Epidermal melanocyte (primary cell): ENCODE measurements at regions not wholly inside any gene's neighbourhood (a gene's known extent, or its start where the extent isn't known, plus 50 kb on each side); places are given as distances from the start of the nearest gene placed in this dataset.
A peak's percentile ranks its signal among the peaks of the same experiment; 100 is the strongest.
"Not testable (repeated sequence)": the region's sequence is repeated elsewhere in the genome, so short reads cannot be mapped to it uniquely, and the experiment has no call there.

Source experiments
- DNase-seq: peaks from one replicate; pipeline ENCODE4 v3.0.0; 2011; ENCODE audit warnings: low spot score; ENCODE audit not compliant: insufficient read length

DNA sequence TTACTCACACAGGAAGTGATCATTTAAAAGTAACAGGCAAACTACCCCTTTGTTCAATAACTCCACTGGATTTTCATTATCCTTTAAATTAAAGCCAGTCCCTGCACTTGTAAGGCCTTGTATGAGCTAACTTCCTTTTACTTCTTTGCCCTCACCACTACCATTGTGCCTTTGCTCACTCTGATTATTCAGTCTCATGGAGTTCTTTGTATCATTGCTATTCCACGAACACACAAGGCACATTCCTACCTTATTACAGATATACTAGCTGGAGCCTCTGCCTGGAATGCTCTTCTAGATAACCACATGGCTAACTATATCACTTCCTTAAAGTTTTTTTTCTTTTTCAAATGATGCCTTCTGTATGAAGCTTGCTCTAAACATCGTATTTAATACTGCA is 748.6 kb upstream of the HS3ST5 start:
- DNase-seq, result no peak

DNA sequence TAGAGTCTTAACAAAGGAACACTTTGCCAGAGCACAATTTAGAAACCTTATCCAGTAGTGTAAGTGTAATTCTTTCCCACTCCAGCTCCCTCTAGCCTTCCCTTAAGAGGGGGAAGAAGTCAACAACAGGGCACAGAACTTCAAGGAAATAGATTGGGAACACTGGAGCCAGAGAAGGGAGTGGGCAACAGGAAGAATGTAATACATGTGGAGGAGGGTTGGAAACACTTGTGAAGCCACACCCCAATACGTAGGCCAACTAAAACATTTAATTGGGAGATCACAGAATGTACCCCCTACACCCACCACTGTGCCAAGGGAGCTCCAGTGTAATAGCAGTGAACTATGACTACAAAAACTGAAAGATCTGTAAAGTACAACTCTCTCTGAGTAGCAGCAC is 735.7 kb upstream of the HS3ST5 start:
- no peak for DNase-seq

DNA sequence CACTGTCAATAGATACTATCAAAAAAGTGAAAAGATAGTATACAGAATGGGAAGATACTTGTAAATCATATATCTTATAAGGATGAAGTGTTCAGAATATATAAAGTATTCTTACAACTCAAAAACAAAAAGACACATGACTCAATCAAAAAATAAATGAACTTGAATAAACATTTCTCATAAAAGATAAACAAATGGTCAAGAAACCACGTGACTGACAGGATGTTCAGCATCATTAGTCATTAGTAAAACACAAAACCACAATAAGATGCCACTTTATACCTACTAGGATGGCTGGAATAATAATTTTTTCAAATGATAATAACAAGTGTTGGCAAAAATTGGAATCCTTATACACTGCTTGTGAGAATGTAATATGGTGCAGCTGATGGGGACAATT is 729.1 kb upstream of the HS3ST5 start:
- DNase-seq, result no peak

DNA sequence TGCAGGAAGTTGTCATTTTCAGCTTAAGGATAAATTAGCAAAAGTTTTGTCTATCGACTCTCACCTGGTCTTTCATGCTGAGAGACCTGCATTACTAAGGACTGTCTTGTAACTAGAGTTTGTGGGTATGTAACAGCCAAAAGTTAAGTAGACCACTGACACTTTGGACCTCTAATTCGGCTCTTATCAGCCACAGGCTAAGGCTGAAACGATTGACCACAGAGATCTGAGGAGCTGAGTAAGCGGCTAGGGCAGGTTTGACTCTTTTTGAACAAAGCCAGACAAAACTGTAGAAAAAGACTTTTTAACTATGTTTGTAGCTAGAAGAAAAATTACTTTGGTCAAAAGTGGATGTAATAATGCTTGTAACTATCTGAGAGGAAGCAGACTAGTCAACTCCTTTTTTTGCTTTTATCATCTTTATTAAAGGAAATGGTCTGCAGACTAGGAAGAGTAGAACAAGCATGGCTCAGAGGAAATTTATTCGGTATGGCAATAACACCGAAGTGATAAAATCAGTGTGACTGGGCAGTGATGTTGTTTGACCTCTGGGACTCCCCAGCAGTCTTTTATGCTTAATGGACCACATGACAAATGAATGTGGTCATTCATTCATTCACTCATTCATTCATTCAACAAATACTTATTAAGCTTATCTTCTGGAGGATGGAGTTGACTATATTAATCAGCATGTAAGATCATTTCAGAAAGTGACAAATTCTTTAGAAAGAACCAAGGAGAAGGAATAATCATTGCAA is 725.0 kb upstream of the HS3ST5 start:
- DNase-seq, result no peak

DNA sequence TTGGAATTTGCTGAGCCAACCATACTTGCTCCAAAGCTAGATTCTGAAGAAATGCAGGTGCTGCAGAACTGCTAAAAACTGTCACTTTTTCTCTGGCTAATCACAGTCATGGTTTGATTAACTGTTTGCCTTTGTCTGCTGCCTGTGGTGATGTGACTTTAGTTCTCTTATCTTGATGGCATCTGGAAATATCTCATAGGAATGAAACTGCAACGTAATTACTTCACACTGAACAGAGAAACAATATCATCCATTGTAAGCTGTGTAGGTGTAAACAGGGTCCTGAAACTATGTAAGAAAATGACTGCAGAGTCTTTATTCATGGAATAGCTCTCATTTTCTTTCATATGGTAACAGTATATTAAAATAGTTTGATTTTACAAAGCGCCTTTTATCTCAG is 721.9 kb upstream of the HS3ST5 start:
- DNase-seq, result no peak

DNA sequence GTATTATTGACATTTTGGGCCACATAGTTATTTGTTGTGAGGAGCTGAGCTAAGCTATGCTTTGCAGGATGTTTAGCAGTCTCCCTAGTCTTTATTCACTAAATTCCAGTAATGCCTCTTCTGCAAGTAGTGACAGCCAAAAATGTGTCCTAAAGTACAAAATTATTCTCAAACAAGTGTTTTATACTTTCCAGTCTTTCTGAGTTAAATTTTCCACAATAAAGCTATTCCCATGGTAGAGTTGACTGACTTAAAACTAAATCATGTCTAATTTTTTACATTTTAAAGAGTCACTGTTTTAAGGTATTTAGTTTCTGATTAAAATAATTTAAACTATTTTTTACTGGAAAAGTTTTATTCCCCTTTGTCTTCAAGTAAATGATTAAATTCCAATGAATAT is 717.8 kb upstream of the HS3ST5 start:
- DNase-seq, result peak; percentile 13

DNA sequence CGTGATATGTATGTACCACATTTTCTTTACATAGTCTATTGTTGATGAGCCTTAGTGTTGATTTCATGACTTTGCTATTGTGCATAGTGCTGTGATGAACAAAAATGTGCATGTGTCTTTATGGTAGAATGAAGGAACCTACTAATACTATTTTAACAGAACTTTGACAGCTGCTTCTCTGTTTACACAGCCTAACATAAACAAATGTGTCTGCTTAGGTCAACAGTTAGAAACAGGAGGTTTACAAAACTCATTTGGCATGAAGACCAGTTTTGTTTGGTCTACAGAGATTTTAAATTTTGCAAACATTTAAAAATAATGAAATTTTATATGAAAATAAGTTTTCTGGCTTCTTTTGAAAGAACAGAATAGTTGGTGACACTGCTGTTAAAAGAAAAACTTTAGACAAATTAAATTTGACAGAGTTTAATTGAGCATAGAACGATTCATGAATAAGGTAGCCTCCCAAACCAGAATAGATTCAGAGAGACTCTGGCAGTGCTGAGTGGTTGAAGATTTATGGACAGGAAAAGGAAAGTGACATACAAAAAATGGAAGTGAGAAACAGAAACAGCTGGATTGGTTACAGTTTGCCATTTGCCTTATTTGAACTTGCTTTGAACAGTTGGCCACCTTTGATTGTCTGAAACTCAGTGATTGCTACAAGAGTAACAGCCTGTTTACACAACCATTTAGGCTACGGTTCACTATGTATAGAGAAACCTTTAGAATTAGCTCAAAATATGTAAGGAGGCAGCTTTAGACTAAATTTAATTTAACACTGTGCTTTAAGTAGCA is 715.8 kb upstream of the HS3ST5 start:
- no peak for DNase-seq

DNA sequence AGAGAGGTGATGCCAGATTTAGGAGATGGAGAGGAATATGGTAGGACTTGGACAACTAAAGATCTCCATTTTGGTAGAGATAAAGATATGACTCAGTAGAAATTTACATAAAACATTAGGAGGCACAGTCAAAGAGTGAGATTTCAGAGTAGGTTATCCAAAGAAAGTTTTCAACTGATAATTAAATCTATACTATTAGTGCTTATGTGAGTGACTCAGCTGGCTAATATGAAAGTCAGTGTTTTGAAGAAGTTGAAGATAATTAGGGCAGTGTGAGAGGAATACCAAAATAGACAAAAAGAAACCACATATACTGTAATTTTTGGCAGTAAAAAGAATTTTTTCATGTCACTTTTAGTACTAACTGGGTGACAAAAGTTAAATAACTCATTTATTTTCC is 712.8 kb upstream of the HS3ST5 start:
- DNase-seq, result no peak

DNA sequence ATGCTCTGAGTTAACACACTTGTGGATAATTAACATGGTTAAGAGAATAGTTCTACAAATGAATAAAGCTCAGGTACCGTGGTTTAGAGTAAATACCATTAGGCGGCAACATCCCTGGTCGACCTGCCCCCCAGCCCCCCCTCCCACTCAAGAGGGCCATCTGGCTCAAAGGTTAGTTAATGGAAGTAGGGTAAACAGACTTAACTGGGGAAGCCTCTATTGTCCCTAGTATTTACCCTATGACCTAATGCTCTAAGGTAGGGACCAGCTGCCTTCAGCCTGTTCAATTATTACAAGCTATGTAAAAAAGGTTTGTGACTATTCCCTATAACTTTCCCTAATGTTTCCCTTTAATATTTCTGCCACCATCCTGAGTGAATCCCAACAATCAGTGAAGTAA is 711.4 kb upstream of the HS3ST5 start:
- not testable (repeated sequence) for DNase-seq

DNA sequence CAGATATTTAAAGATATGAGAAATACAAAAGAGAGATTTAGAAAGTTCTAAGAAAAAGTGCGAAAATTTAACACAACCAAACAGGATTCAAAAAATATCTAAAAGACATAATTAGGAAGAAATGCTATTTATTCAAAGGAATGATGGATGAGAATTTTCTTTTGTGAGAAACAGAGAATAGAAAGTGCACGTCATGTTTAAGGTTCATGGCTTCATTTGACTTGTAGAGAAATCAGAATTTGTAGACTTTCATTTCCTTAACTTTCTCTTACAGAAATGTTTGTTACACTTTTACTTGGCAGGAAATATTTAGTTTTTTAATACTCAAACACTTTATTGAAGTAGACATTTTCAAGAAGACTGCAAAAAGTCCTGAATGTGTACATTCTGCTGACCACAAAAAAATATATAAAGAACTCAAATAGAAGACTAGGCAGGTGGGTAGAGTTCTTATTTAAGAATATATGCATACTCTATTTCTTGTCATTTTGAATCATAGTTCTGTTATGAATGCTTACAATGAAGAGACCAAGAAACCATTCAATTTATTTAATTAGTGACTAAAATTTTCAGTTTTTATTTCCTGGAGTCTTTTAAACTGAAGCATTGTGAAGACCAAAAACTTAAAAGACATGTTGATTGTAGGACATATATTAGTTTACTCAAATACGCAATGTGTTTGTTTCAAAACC is 710.5 kb upstream of the HS3ST5 start:
- DNase-seq, result no peak

DNA sequence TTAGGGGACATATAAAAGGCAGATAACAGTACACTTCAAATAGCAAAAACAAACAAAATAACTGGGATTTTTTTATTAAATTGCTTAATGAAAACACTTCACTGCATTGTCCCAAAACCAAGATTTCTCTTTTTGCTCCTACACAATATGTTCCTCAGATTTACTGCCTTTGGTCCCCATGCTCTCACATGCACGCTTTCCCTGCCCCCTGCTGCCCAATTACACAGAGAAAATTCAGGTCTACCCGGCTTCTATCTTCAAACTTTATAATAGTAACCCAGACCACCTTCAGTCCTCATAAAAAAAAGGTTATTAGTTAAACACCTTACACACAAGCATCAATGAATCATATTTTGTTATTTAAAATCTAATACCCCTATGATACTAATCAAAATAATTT is 673.8 kb upstream of the HS3ST5 start:
- DNase-seq, result no peak

DNA sequence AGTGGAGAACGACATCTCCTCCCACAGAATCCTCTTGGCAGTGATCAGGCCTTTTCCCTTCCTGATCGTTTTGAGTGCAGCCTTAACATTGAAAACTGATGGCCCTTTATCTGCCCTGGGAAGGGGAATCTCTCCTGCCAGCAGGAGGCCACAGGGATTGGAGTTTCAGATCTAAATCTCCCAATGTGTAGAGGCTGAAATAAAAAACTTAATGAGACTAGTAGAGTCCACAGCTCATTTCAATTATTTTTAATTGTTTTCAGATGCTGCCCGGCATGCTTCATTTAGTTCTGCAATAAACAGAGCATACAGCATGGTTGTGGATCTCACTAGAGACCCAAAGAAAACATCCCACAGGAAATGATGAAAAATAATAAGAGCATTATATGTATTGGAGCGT is 662.2 kb upstream of the HS3ST5 start:
- no peak for DNase-seq

DNA sequence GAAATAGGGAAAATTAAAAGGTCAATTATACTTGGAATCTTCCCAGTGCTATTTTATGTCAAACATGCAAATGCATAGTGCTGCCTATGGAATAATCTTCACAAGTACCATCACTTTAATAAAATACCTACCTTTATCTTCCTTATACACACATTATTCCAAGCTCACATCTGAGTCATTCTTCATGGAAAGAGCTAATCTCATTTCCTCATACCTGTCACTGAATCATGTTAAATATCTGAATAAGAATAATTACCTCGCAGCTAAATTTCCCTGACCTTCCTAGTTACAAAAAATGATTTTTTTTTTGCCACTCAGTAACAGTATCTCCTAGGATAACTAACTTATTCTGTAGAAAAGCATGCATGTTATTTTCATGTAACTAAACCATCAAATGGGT is 661.4 kb upstream of the HS3ST5 start:
- no peak for DNase-seq

DNA sequence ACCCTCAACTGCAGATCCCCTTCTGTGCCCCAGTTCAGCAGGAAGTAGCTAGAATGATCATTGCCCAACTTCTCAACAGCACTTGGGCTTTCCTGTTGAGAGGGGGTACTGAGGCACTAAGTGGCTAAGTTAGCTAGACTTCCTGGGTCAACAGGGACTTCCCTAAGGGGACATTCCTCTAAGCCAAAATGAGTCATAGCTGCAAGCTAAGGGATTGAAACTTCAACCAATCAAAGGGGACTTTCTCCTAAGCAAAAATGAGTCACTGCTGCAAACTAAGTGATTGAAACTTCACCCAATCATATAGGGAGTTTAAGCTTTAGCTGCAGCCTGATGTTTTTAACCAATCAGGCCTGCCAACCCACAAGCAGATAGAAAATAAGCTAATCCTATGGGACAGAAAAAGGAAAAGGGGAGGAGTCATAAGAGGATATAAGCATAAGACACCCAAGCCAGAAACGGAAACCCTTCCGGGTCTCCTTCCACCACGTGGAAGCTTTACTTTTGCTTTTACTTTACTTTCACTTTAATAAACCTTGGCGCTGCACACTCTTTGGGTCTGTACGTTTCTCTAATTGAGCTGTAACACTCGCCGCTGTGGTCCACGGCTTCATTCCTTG is 659.0 kb upstream of the HS3ST5 start:
- no peak for DNase-seq

DNA sequence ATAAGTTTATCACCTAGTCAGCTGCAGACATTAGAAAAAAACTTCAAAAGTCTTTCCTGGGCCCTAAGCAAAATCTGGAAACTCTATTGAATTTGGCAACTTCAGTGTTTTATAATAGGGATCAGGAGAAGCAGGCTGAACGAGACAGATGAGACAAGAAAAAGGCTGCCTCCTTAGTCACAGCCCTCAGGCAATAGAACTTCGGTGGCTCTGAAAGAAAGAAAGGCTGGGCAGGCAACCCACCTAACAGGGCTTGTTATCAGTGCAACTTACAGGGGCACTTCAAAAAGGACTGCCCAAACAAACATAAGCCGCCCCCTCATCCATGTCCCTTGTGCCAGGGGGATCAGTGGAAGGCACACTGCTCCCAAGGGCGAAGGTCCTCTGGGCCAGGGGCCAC is 657.9 kb upstream of the HS3ST5 start:
- no peak for DNase-seq

DNA sequence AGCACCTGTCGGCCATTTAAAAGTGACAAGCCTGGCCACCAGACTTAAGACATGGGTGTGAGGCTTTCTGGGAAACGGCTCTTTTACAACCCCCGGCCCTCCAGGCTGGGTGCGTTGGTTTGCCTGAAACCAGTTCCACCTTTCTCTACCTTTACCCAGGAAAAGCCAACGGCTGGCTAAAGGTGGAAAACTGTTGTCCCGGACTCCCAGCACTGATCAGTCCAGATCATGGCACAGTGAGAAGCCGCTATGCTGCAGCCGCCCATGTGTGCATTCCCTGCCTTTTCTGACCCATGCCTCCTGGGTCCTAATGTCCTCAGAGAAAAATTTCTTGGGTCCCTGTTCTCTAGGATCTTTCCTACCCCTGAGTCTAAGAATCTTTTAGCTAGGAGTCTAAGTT is 655.7 kb upstream of the HS3ST5 start:
- no peak for DNase-seq

DNA sequence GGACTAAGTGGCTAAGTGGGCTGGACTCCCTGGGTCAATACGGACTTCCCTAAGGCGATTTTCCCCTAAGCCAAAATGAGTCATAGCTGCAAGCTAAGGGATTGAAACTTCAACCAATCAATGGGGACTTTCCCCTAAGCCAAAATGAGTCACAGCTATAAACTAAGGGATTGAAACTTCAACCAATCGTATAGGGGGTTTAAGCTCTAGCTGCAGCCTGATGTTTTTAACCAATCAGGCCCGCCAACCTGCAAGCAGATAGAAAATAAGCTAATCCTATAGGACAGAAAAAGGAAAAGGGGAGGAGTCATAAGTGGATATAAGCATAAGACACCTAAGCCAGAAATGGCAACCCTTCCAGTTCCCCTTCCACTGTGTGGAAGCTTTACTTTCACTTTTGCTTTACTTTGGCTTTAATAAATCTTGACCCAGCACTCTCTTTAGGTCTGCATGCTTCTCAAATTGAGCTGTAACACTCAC is 655.0 kb upstream of the HS3ST5 start:
- DNase-seq, result no peak

DNA sequence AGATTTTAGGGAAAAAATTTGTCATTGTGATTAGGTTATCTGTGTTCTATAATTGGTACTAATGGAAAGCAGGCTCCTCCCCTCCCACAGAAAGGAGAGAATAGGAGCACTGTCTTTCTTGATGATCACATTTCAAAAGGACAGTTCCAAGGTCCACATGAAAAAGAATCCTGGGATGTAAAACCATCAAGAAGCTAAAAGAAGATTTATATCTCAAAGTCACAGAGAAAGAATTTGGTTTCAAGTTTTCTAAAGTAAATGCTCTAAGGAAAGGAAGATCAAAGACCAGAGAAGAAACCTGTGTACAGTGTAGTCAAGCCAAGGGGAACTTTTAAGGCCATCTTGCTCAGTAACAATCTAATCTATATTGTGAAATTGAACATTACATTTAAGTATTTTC is 652.7 kb upstream of the HS3ST5 start:
- DNase-seq, result no peak

DNA sequence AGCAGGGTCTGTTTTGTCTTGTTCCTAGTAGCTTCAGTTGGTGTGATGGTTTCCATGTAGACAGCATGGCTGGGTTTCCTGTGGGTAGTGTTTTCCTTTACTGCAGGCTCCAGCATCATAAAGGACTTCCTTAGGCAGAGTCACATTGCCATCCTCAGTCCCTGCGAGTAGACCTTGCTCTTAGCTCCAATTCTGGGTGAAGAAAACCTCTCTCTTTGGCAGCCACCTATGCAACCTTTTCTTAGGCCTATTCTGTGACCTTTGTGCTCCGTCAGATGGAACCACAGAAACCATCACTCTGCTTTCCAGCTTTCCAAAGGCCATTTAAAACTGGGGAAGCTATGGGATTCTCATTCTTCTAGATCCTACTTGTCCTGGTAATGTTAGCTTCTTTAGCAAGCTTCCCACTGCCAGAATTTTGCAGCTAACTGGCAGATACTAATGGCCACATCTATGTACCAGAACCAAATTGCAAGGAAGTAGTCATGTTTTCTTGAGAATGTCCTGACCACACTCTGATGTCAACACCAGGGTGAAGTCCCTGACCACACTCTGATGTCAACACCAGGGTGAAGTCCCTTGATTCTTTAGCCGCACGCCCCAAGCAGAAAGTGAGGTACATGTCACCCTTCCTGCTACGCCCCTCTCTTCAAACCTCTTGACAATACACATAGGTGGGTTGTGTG is 646.6 kb upstream of the HS3ST5 start:
- no peak for DNase-seq

DNA sequence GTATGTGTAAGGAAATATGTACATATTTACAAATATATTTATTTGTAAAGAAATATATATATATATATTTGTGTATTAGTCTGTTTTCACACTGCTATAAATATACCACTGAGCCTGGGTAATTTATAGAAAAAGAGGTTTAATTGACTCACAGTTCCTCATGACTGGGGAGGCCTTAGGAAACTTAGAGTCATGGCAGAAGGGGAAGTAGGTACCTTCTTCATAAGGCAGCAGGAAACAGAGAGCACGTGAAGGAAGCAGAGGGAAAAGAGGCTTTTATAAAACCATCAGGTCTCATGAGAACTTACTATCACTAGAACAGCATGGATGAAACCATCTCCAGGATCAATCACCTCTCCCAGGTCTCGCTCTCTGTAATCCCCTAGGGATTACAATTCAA is 644.5 kb upstream of the HS3ST5 start:
- no peak for DNase-seq

DNA sequence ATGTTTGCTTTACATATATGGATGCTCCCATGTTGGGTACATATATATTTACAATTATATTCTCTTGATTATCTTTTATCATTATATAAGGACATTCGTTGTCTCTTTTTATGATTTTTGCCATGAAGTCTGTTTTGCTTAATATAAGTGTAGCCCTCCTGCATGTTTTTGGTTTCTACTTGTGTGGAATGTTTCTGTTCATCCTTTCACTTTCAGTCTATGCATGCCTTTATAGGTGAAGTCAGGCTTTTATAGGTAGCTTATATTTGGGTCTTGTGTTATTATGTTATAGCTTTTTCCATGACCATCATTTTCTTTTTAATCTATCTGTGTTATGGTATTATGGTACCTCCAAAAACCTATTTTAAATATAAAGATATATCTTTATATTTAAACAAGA is 612.5 kb upstream of the HS3ST5 start:
- DNase-seq, result no peak
